HepG2 (cell line): ENCODE measurements at regions not wholly inside any gene's neighbourhood (a gene's known extent, or its start where the extent isn't known, plus 50 kb on each side); places are given as distances from the start of the nearest gene placed in this dataset.

Experiments
- ATAC-seq: fragments of 200-7000 bp; cut with Tn5 transposase; 3 replicates; pipeline ENCODE4 v1.9.1; 2020; ENCODE audit warnings: mild to moderate bottlenecking, moderate library complexity
- BruUV-seq: library from RNA; stranded (reverse); fragments of 400-500 nt; replicated peaks from 2 replicates; lab custom pipeline; 2021; lab: Mats Ljungman, UMichigan
- CTCF ChIA-PET: fragments of 300-600 bp; formaldehyde crosslinking; extraction: SDS; loops from one replicate; lab custom pipeline; 2021; ENCODE audit warnings: low total read pairs, inconsistent platforms, low intra/inter-chr PET ratio; lab: Yijun Ruan, JAX
- POLR2A ChIA-PET: fragments of 350-600 bp; sonication (Branson Sonifier 250); formaldehyde crosslinking; loops from one replicate; lab custom pipeline; 2020; ENCODE audit warnings: antibody characterized with exemption, inconsistent platforms; lab: Yijun Ruan, JAX
- DNase-seq: peaks from one replicate; pipeline ENCODE4 v3.0.0-alpha.2; 2015; ENCODE audit warnings: low spot score
- FAIRE-seq: peaks from 3 replicates; lab custom pipeline; 2011; peaks lifted over from hg19 to GRCh38; lab: Jason Lieb, UNC
- H2AFZ ChIP-seq: one replicate; pipeline ENCODE4 v1.6.1; 2011; ENCODE audit warnings: low read length, inconsistent platforms
- H3K27ac ChIP-seq: fragments of 300-600 bp; 3 replicates; pipeline ENCODE4 v1.8.0; 2011; ENCODE audit warnings: mixed run types, mild to moderate bottlenecking, mixed read lengths, low read length, inconsistent platforms; ENCODE audit not compliant: insufficient read depth; ENCODE audit errors: extremely low read length
- H3K27me3 ChIP-seq, 2 experiments: fragments of 200-600 bp in 1 of 2; 2 replicates in 1 of 2; 3 replicates in 1 of 2; pipeline versions ENCODE4 v1.6.0 to v1.8.0; 2011; ENCODE audit warnings: low read length in 2 of 2, mild to moderate bottlenecking in 2 of 2, moderate library complexity in 2 of 2, inconsistent platforms in 1 of 2; ENCODE audit not compliant: insufficient read depth in 2 of 2, control insufficient read depth in 1 of 2
- H3K36me3 ChIP-seq, 2 experiments: fragments of 200-600 bp in 1 of 2; replicated peaks in 1 of 2; 2 replicates in 1 of 2; 3 replicates in 1 of 2; pipeline versions ENCODE4 v1.5.1 to v1.8.0; 2011; ENCODE audit warnings: low read length in 2 of 2, inconsistent platforms in 1 of 2; ENCODE audit not compliant: insufficient read depth in 2 of 2, control insufficient read depth in 1 of 2
- H3K4me1 ChIP-seq: 2 replicates; pipeline ENCODE4 v1.5.1; 2012; ENCODE audit warnings: low read length, inconsistent platforms; ENCODE audit not compliant: insufficient read depth
- H3K4me2 ChIP-seq: 2 replicates; pipeline ENCODE4 v1.6.0; 2011; ENCODE audit warnings: low read depth, low read length, inconsistent platforms
- H3K4me3 ChIP-seq, 3 experiments: fragments of 200-600 bp in 1 of 3; sonication (generic), shearing (Covaris generic) in 1 of 3; replicated peaks in 1 of 3; 2 replicates each; pipeline ENCODE4 v1.5.1; 2011 to 2016; ENCODE audit warnings: low read length in 3 of 3, inconsistent platforms in 2 of 3, low read depth in 2 of 3, mild to moderate bottlenecking in 2 of 3, control low read depth in 1 of 3, mixed read lengths in 1 of 3; ENCODE audit not compliant: insufficient read depth in 1 of 3
- H3K79me2 ChIP-seq: one replicate; pipeline ENCODE4 v1.6.1; 2011; ENCODE audit warnings: low read length, inconsistent platforms; ENCODE audit not compliant: insufficient read depth
- H3K9ac ChIP-seq: 2 replicates; pipeline ENCODE4 v1.6.0; 2011; ENCODE audit warnings: mild to moderate bottlenecking, low read depth, low read length, inconsistent platforms; ENCODE audit not compliant: insufficient read depth
- H3K9me3 ChIP-seq: 2 replicates; pipeline ENCODE4 v1.5.1; 2012; ENCODE audit warnings: mild to moderate bottlenecking, low read length
- H4K20me1 ChIP-seq: 2 replicates; pipeline ENCODE4 v1.6.0; 2011; ENCODE audit warnings: inconsistent platforms, mild to moderate bottlenecking, low read length, moderate library complexity; ENCODE audit not compliant: insufficient read depth
- BRD4 ChIP-seq: sonication (generic); formaldehyde crosslinking; IDR thresholded peaks from 2 replicates; pipeline ENCODE4 v1.4.0; 2020; ENCODE audit warnings: missing genetic modification reagents
- CSRNP2 ChIP-seq: sonication (generic); formaldehyde crosslinking; conservative IDR thresholded peaks from 2 replicates; pipeline ENCODE4 v1.8.0; 2022; ENCODE audit warnings: low read depth, missing genetic modification reagents
- E2F2 ChIP-seq: sonication (generic); formaldehyde crosslinking; IDR thresholded peaks from 2 replicates; pipeline ENCODE4 v1.4.0; 2020; ENCODE audit warnings: missing genetic modification reagents, borderline replicate concordance
- FOXJ3 ChIP-seq: sonication (generic); formaldehyde crosslinking; IDR thresholded peaks from 2 replicates; pipeline ENCODE4 v1.4.0; 2020; ENCODE audit warnings: missing genetic modification reagents, mild to moderate bottlenecking, borderline replicate concordance
- FOXM1 ChIP-seq: sonication (generic); formaldehyde crosslinking; IDR thresholded peaks from 2 replicates; pipeline ENCODE4 v1.5.0; 2020; ENCODE audit warnings: missing genetic modification reagents
- MTA1 ChIP-seq: sonication (generic); formaldehyde crosslinking; IDR thresholded peaks from 2 replicates; pipeline ENCODE4 v1.4.0; 2020; ENCODE audit warnings: missing genetic modification reagents, mild to moderate bottlenecking, borderline replicate concordance
- NR1H2 ChIP-seq: sonication (generic); formaldehyde crosslinking; IDR thresholded peaks from 2 replicates; pipeline ENCODE4 v1.8.1; 2022; ENCODE audit warnings: low read depth, missing genetic modification reagents, borderline replicate concordance
- SP2 ChIP-seq: sonication (generic); formaldehyde crosslinking; IDR thresholded peaks from 2 replicates; pipeline ENCODE4 v1.5.1; 2020; ENCODE audit warnings: mild to moderate bottlenecking, missing genetic modification reagents
- USF2 ChIP-seq, 2 experiments: sonication (generic) in 1 of 2; formaldehyde crosslinking in 1 of 2; IDR thresholded peaks; 2 replicates each; pipeline versions ENCODE4 v1.5.1 to v1.6.1; 2011 to 2020; ENCODE audit warnings: borderline replicate concordance in 1 of 2, low read depth in 1 of 2, low read length in 1 of 2, mild to moderate bottlenecking in 1 of 2, missing genetic modification reagents in 1 of 2, moderate library complexity in 1 of 2
- ZFP62 ChIP-seq: sonication (generic); formaldehyde crosslinking; IDR thresholded peaks from 2 replicates; pipeline ENCODE4 v1.4.0; 2020; ENCODE audit warnings: missing genetic modification reagents
- ZNF180 ChIP-seq: sonication (generic); formaldehyde crosslinking; IDR thresholded peaks from 2 replicates; pipeline ENCODE4 v1.4.0; 2020; ENCODE audit warnings: low read depth, missing genetic modification reagents, borderline replicate concordance
- ZNF224 ChIP-seq: sonication (generic); formaldehyde crosslinking; IDR thresholded peaks from 2 replicates; pipeline ENCODE4 v1.5.0; 2020; ENCODE audit warnings: mild to moderate bottlenecking, missing genetic modification reagents
- ZNF281 ChIP-seq: sonication (generic); formaldehyde crosslinking; IDR thresholded peaks from 2 replicates; pipeline ENCODE4 v1.4.0; 2020; ENCODE audit warnings: missing genetic modification reagents, borderline replicate concordance
- ZNF574 ChIP-seq: sonication (generic); formaldehyde crosslinking; IDR thresholded peaks from 2 replicates; pipeline ENCODE4 v1.4.0; 2020; ENCODE audit warnings: missing genetic modification reagents
- WGBS: methylation state at CpG from one replicate; pipeline ENCODE4 v1.1.6; 2017; ENCODE audit warnings: low lambda C conversion rate; 5-methylcytosine and 5-hydroxymethylcytosine counted together
- in situ Hi-C: cut with HindIII; loops from 2 replicates; pipeline ENCODE4 v1.10.0; 2017; ENCODE audit warnings: low pct_unique_long_range_greater_than_20kb; ENCODE audit not compliant: extremely low pct_ligation_motif_present
- intact Hi-C: fragments of 100-400 bp; cut with micrococcal nuclease; formaldehyde crosslinking; loops from one replicate; pipeline ENCODE4 v1.10.0; 2022; ENCODE audit not compliant: unreplicated experiment

- no peak overlapping the region for H3K9ac ChIP-seq
- intact Hi-C loops = no loop called here
- FAIRE-seq = no peak
- no peak overlapping the region for H3K27ac ChIP-seq
- ChIA-PET CTCF (no interaction called here), POLR2A (no interaction called here)
- no peak overlapping the region for H3K4me2 ChIP-seq
- in situ Hi-C loops = no loop called here
- H3K4me3 ChIP-seq = no peak overlapping the region
- H3K9me3 ChIP-seq = no peaks in the 10 kb centered on the region
- no peaks in the 10 kb centered on the region for H3K36me3 ChIP-seq
- H3K79me2 ChIP-seq = no peaks in the 10 kb centered on the region
- no peaks in the 10 kb centered on the region for H3K27me3 ChIP-seq
- WGBS = 42% methylated on average over 2 of the region's 2 CpGs
- H4K20me1 ChIP-seq = no peaks in the 10 kb centered on the region
- no TSS peak for BruUV-seq
- H2AFZ ChIP-seq = no peak overlapping the region
- no peak for DNase-seq
- ATAC-seq = no peak
- H3K4me1 ChIP-seq = peaks cover 5% of the 10 kb centered on the region; the same call in 1 of the 2 replicates
- TF ChIP-seq MTA1 (CRISPR knock-in tag) (no peak), ZNF224 (CRISPR knock-in tag) (no peak), E2F2 (CRISPR knock-in tag) (no peak), ZNF180 (no peak), ZFP62 (CRISPR knock-in tag) (no peak), CSRNP2 (CRISPR knock-in tag) (no peak), BRD4 (CRISPR knock-in tag) (no peak), FOXM1 (CRISPR knock-in tag) (no peak), SP2 (CRISPR knock-in tag) (no peak), FOXJ3 (CRISPR knock-in tag) (no peak), NR1H2 (CRISPR knock-in tag) (no peak), ZNF281 (CRISPR knock-in tag) (no peak), USF2 (IDR thresholded peaks at IDR 0.05; ENCODE audit: low read depth, low read length) (no peak), USF2 (CRISPR knock-in tag; IDR thresholded peaks at IDR 0.05; ENCODE audit: borderline replicate concordance) (no peak), ZNF574 (CRISPR knock-in tag) (no peak)
These were observed 92.2 kb upstream of the CNKSR3 start for GRCh38 chr6:154602708-154603107.
